SK-N-SH (cell line): ENCODE measurements at regions not wholly inside any gene's neighbourhood (a gene's known extent, or its start where the extent isn't known, plus 50 kb on each side); places are given as distances from the start of the nearest gene placed in this dataset.

Source experiments
- CTCF ChIA-PET: fragments of 300-600, 350-600 bp; formaldehyde crosslinking; extraction: SDS; loops from one replicate; lab custom pipeline; 2021; lab: Yijun Ruan, JAX
- POLR2A ChIA-PET: fragments of 350-600 bp; sonication (Branson Sonifier 250); formaldehyde crosslinking; extraction: SDS; loops from one replicate; lab custom pipeline; 2020; ENCODE audit warnings: antibody characterized with exemption, inconsistent platforms; lab: Yijun Ruan, JAX
- DNase-seq: peaks from one replicate; pipeline ENCODE4 v3.0.0; 2012
- H2AFZ ChIP-seq: fragments of 200-600 bp; sonication (generic); 2 replicates; pipeline ENCODE4 v1.8.1; 2016; ENCODE audit warnings: antibody characterized with exemption, mild to moderate bottlenecking, low read depth
- H3F3A ChIP-seq: fragments of 200-600 bp; sonication (generic); replicated peaks from 2 replicates; pipeline ENCODE3; 2016; ENCODE audit warnings: antibody characterized with exemption, mild to moderate bottlenecking; ENCODE audit not compliant: insufficient read depth
- H3K27ac ChIP-seq, 2 experiments: fragments of 200-500 bp in 1 of 2; fragments of 200-600 bp in 1 of 2; sonication (Bioruptor generic) in 1 of 2; sonication (generic), shearing (Covaris generic) in 1 of 2; 2 replicates each; pipeline versions ENCODE4 v1.5.1 to v1.6.1; 2014 to 2016; ENCODE audit warnings: low read depth in 2 of 2, inconsistent platforms in 1 of 2, low read length in 1 of 2, mild to moderate bottlenecking in 1 of 2, mixed read lengths in 1 of 2
- H3K27me3 ChIP-seq: fragments of 200-600 bp; sonication (generic), shearing (Covaris generic); 2 replicates; pipeline ENCODE4 v1.6.1; 2016; ENCODE audit warnings: mixed run types; ENCODE audit not compliant: insufficient read depth
- H3K36me3 ChIP-seq, 2 experiments: fragments of 200-500 bp in 1 of 2; fragments of 200-600 bp in 1 of 2; sonication (Bioruptor generic) in 1 of 2; sonication (generic) in 1 of 2; replicated peaks in 1 of 2; 2 replicates each; pipeline versions ENCODE3 to v1.5.1; 2014 to 2016; ENCODE audit warnings: low read length in 1 of 2, mild to moderate bottlenecking in 1 of 2; ENCODE audit not compliant: insufficient read depth in 2 of 2, control insufficient read depth in 1 of 2
- H3K4me1 ChIP-seq, 2 experiments: fragments of 200-500 bp in 1 of 2; fragments of 200-600 bp in 1 of 2; sonication (Bioruptor generic) in 1 of 2; sonication (generic), shearing (Covaris generic) in 1 of 2; 2 replicates each; pipeline versions ENCODE4 v1.5.1 to v1.6.1; 2014 to 2016; ENCODE audit warnings: low read depth in 1 of 2, low read length in 1 of 2, mixed run types in 1 of 2; ENCODE audit not compliant: insufficient read depth in 2 of 2, control insufficient read depth in 1 of 2
- H3K4me2 ChIP-seq: fragments of 200-600 bp; sonication (generic), shearing (Covaris generic); 2 replicates; pipeline ENCODE4 v1.6.1; 2017; ENCODE audit warnings: mixed run types
- H3K4me3 ChIP-seq, 2 experiments: fragments of 200-500 bp in 1 of 2; fragments of 200-600 bp in 1 of 2; sonication (Bioruptor generic) in 1 of 2; sonication (generic), shearing (Covaris generic) in 1 of 2; 2 replicates each; pipeline versions ENCODE4 v1.5.1 to v1.8.1; 2014 to 2016; ENCODE audit warnings: low read depth in 2 of 2, inconsistent platforms in 1 of 2, low read length in 1 of 2, mild to moderate bottlenecking in 1 of 2, mixed read lengths in 1 of 2, moderate library complexity in 1 of 2
- H3K79me2 ChIP-seq: fragments of 200-600 bp; sonication (generic); 2 replicates; pipeline ENCODE4 v1.8.1; 2017; ENCODE audit warnings: mild to moderate bottlenecking; ENCODE audit not compliant: insufficient read depth
- H3K9ac ChIP-seq: fragments of 200-600 bp; sonication (generic); 2 replicates; pipeline ENCODE4 v1.6.1; 2017; ENCODE audit warnings: mixed run types
- H3K9me2 ChIP-seq: fragments of 200-600 bp; sonication (generic); 2 replicates; pipeline ENCODE4 v1.6.1; 2017; ENCODE audit warnings: mixed run types
- H3K9me3 ChIP-seq: fragments of 200-600 bp; sonication (generic); 2 replicates; pipeline ENCODE4 v1.6.1; 2017; ENCODE audit warnings: mixed run types, mild to moderate bottlenecking, moderate library complexity
- H4K20me1 ChIP-seq: fragments of 200-600 bp; sonication (generic); 2 replicates; pipeline ENCODE4 v1.6.1; 2017; ENCODE audit warnings: mild to moderate bottlenecking, mixed run types; ENCODE audit not compliant: insufficient read depth
- FOSL2 ChIP-seq: IDR thresholded peaks from 2 replicates; pipeline ENCODE4 v1.4.0; 2012; ENCODE audit warnings: low read depth, mild to moderate bottlenecking, moderate library complexity, borderline replicate concordance
- FOXM1 ChIP-seq: IDR thresholded peaks from 2 replicates; pipeline ENCODE4 v1.4.0; 2012; ENCODE audit warnings: low read depth, mild to moderate bottlenecking
- GATA2 ChIP-seq: sonication (generic); formaldehyde crosslinking; IDR thresholded peaks from 2 replicates; pipeline ENCODE4 v1.5.0; 2020; ENCODE audit warnings: mild to moderate bottlenecking, missing genetic modification reagents
- POLR2AphosphoS5 ChIP-seq: IDR thresholded peaks from 2 replicates; pipeline ENCODE4 v1.6.1; 2012; ENCODE audit warnings: low read depth, low read length
- RAD21 ChIP-seq: IDR thresholded peaks from 2 replicates; pipeline ENCODE4 v1.6.1; 2012; ENCODE audit warnings: mild to moderate bottlenecking, low read length
- REST ChIP-seq: IDR thresholded peaks from 2 replicates; pipeline ENCODE4 v1.6.1; 2012; ENCODE audit warnings: mild to moderate bottlenecking, low read depth, low read length, moderate library complexity
- RFX5 ChIP-seq: IDR thresholded peaks from 2 replicates; pipeline ENCODE4 v1.6.1; 2012; ENCODE audit warnings: mild to moderate bottlenecking, improper control_type of control experiment, low read length
- SIN3A ChIP-seq: IDR thresholded peaks from 2 replicates; pipeline ENCODE4 v1.6.1; 2012; ENCODE audit warnings: low read depth, mild to moderate bottlenecking, low read length, moderate library complexity, borderline replicate concordance
- TAF1 ChIP-seq: IDR thresholded peaks from 2 replicates; pipeline ENCODE4 v1.6.1; 2012; ENCODE audit warnings: low read depth, mild to moderate bottlenecking, low read length, moderate library complexity, borderline replicate concordance
- TEAD4 ChIP-seq: IDR thresholded peaks from 2 replicates; pipeline ENCODE4 v1.4.0; 2012; ENCODE audit warnings: mild to moderate bottlenecking, borderline replicate concordance; ENCODE audit not compliant: insufficient read depth
- ZBTB33 ChIP-seq: IDR thresholded peaks from 2 replicates; pipeline ENCODE4 v1.4.0; 2012; ENCODE audit warnings: low read depth, borderline replicate concordance
- WGBS: methylation state at CpG from one replicate; pipeline ENCODE4 v1.1.6; 2017; ENCODE audit warnings: low lambda C conversion rate; 5-methylcytosine and 5-hydroxymethylcytosine counted together
- TF ChIP-seq, protein P1 (sequence below): fragments of 150-350 bp; IDR thresholded peaks from 2 replicates; pipeline ENCODE4 v1.6.1; 2017; ENCODE audit warnings: antibody characterized with exemption, low read length, low read depth, borderline replicate concordance
- TF ChIP-seq, protein P2 (sequence below): fragments of 200-600 bp; sonication (generic); IDR thresholded peaks from 2 replicates; pipeline ENCODE4 v1.6.1; 2017; ENCODE audit warnings: antibody characterized with exemption, mild to moderate bottlenecking, moderate library complexity
- TF ChIP-seq, protein P3 (sequence below): fragments of 150-350 bp; IDR thresholded peaks from 2 replicates; pipeline ENCODE4 v1.6.1; 2016; ENCODE audit warnings: mild to moderate bottlenecking, low read depth, low read length
- TF ChIP-seq, protein P4 (sequence below): IDR thresholded peaks from 2 replicates; pipeline ENCODE4 v1.4.0; 2012; ENCODE audit warnings: low read depth

DNA sequence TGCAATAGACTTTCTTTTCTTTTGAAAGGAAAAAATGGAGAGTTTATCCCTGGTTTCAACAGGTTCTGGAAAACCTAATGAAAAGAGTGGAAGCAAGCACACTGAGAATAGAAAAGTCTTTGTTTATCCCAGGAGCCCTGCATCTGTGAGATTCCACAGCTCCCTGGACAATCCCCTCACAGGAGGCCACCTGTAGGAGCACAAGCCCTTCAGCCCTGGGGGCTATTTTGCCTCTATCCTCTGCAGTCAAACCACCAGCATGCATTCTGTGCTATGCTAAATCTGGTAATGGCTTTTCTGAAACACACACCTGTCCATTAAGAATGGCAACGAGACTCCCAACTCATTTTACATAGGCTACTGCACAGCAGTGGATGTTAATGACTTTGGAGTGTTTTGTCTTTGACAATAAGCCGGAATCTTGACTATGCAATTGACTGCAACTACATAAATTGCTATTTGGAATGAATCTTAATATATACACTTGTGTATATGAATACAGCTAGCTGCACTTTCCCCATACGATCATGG lies 369.4 kb downstream of the NR2F2 start:
- no peaks in the 10 kb centered on the region for H4K20me1 ChIP-seq
- WGBS: 10% methylated on average over 3 of the region's 3 CpGs
- H3K4me1 ChIP-seq: no peaks in the 10 kb centered on the region; a peak in 1 of 4 replicates
- no peaks in the 10 kb centered on the region for H3F3A ChIP-seq
- no peak for DNase-seq
- H3K4me3 ChIP-seq: no peak overlapping the region
- H3K36me3 ChIP-seq: no peaks in the 10 kb centered on the region
- ChIA-PET CTCF (no interaction called here), POLR2A (no interaction called here)
- no peak overlapping the region for H3K9ac ChIP-seq
- H3K27ac ChIP-seq: no peak overlapping the region
- H3K9me2 ChIP-seq: no peaks in the 10 kb centered on the region
- H3K79me2 ChIP-seq: no peaks in the 10 kb centered on the region
- H3K27me3 ChIP-seq: no peaks in the 10 kb centered on the region
- H3K9me3 ChIP-seq: peaks cover 5% of the 10 kb centered on the region; the same call in 1 of the 2 replicates
- no peak overlapping the region for H2AFZ ChIP-seq
- no peak for TF ChIP-seq TEAD4
- TF ChIP-seq SIN3A: no peak
- no peak for TF ChIP-seq RFX5
- no peak for TF ChIP-seq FOXM1
- TF ChIP-seq, protein P1, sequence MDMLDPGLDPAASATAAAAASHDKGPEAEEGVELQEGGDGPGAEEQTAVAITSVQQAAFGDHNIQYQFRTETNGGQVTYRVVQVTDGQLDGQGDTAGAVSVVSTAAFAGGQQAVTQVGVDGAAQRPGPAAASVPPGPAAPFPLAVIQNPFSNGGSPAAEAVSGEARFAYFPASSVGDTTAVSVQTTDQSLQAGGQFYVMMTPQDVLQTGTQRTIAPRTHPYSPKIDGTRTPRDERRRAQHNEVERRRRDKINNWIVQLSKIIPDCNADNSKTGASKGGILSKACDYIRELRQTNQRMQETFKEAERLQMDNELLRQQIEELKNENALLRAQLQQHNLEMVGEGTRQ: no peak
- no peak for TF ChIP-seq RAD21
- no peak for TF ChIP-seq ZBTB33
- no peak for TF ChIP-seq TAF1
- no peak for TF ChIP-seq REST
- TF ChIP-seq POLR2AphosphoS5: no peak
- TF ChIP-seq, protein P2, sequence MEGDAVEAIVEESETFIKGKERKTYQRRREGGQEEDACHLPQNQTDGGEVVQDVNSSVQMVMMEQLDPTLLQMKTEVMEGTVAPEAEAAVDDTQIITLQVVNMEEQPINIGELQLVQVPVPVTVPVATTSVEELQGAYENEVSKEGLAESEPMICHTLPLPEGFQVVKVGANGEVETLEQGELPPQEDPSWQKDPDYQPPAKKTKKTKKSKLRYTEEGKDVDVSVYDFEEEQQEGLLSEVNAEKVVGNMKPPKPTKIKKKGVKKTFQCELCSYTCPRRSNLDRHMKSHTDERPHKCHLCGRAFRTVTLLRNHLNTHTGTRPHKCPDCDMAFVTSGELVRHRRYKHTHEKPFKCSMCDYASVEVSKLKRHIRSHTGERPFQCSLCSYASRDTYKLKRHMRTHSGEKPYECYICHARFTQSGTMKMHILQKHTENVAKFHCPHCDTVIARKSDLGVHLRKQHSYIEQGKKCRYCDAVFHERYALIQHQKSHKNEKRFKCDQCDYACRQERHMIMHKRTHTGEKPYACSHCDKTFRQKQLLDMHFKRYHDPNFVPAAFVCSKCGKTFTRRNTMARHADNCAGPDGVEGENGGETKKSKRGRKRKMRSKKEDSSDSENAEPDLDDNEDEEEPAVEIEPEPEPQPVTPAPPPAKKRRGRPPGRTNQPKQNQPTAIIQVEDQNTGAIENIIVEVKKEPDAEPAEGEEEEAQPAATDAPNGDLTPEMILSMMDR: no peak
- TF ChIP-seq FOSL2: no peak
- no peak for TF ChIP-seq GATA2 (CRISPR knock-in tag)
- TF ChIP-seq, protein P3, sequence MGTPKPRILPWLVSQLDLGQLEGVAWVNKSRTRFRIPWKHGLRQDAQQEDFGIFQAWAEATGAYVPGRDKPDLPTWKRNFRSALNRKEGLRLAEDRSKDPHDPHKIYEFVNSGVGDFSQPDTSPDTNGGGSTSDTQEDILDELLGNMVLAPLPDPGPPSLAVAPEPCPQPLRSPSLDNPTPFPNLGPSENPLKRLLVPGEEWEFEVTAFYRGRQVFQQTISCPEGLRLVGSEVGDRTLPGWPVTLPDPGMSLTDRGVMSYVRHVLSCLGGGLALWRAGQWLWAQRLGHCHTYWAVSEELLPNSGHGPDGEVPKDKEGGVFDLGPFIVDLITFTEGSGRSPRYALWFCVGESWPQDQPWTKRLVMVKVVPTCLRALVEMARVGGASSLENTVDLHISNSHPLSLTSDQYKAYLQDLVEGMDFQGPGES: no peak
- TF ChIP-seq, protein P4, sequence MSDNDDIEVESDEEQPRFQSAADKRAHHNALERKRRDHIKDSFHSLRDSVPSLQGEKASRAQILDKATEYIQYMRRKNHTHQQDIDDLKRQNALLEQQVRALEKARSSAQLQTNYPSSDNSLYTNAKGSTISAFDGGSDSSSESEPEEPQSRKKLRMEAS: no peak
- no peak overlapping the region for H3K4me2 ChIP-seq
